SK-N-SH (cell line): ENCODE measurements at regions not wholly inside any gene's neighbourhood (a gene's known extent, or its start where the extent isn't known, plus 50 kb on each side); places are given as distances from the start of the nearest gene placed in this dataset.

ENCODE experiments used
- CTCF ChIA-PET: fragments of 300-600, 350-600 bp; formaldehyde crosslinking; extraction: SDS; loops from one replicate; lab custom pipeline; 2021; lab: Yijun Ruan, JAX
- POLR2A ChIA-PET: fragments of 350-600 bp; sonication (Branson Sonifier 250); formaldehyde crosslinking; extraction: SDS; loops from one replicate; lab custom pipeline; 2020; ENCODE audit warnings: antibody characterized with exemption, inconsistent platforms; lab: Yijun Ruan, JAX
- DNase-seq: peaks from one replicate; pipeline ENCODE4 v3.0.0; 2012
- H2AFZ ChIP-seq: fragments of 200-600 bp; sonication (generic); 2 replicates; pipeline ENCODE4 v1.8.1; 2016; ENCODE audit warnings: antibody characterized with exemption, mild to moderate bottlenecking, low read depth
- H3F3A ChIP-seq: fragments of 200-600 bp; sonication (generic); replicated peaks from 2 replicates; pipeline ENCODE3; 2016; ENCODE audit warnings: antibody characterized with exemption, mild to moderate bottlenecking; ENCODE audit not compliant: insufficient read depth
- H3K27ac ChIP-seq, 2 experiments: fragments of 200-500 bp in 1 of 2; fragments of 200-600 bp in 1 of 2; sonication (Bioruptor generic) in 1 of 2; sonication (generic), shearing (Covaris generic) in 1 of 2; 2 replicates each; pipeline versions ENCODE4 v1.5.1 to v1.6.1; 2014 to 2016; ENCODE audit warnings: low read depth in 2 of 2, inconsistent platforms in 1 of 2, low read length in 1 of 2, mild to moderate bottlenecking in 1 of 2, mixed read lengths in 1 of 2
- H3K27me3 ChIP-seq: fragments of 200-600 bp; sonication (generic), shearing (Covaris generic); 2 replicates; pipeline ENCODE4 v1.6.1; 2016; ENCODE audit warnings: mixed run types; ENCODE audit not compliant: insufficient read depth
- H3K36me3 ChIP-seq, 2 experiments: fragments of 200-500 bp in 1 of 2; fragments of 200-600 bp in 1 of 2; sonication (Bioruptor generic) in 1 of 2; sonication (generic) in 1 of 2; replicated peaks in 1 of 2; 2 replicates each; pipeline versions ENCODE3 to v1.5.1; 2014 to 2016; ENCODE audit warnings: low read length in 1 of 2, mild to moderate bottlenecking in 1 of 2; ENCODE audit not compliant: insufficient read depth in 2 of 2, control insufficient read depth in 1 of 2
- H3K4me1 ChIP-seq, 2 experiments: fragments of 200-500 bp in 1 of 2; fragments of 200-600 bp in 1 of 2; sonication (Bioruptor generic) in 1 of 2; sonication (generic), shearing (Covaris generic) in 1 of 2; 2 replicates each; pipeline versions ENCODE4 v1.5.1 to v1.6.1; 2014 to 2016; ENCODE audit warnings: low read depth in 1 of 2, low read length in 1 of 2, mixed run types in 1 of 2; ENCODE audit not compliant: insufficient read depth in 2 of 2, control insufficient read depth in 1 of 2
- H3K4me2 ChIP-seq: fragments of 200-600 bp; sonication (generic), shearing (Covaris generic); 2 replicates; pipeline ENCODE4 v1.6.1; 2017; ENCODE audit warnings: mixed run types
- H3K4me3 ChIP-seq, 2 experiments: fragments of 200-500 bp in 1 of 2; fragments of 200-600 bp in 1 of 2; sonication (Bioruptor generic) in 1 of 2; sonication (generic), shearing (Covaris generic) in 1 of 2; 2 replicates each; pipeline versions ENCODE4 v1.5.1 to v1.8.1; 2014 to 2016; ENCODE audit warnings: low read depth in 2 of 2, inconsistent platforms in 1 of 2, low read length in 1 of 2, mild to moderate bottlenecking in 1 of 2, mixed read lengths in 1 of 2, moderate library complexity in 1 of 2
- H3K79me2 ChIP-seq: fragments of 200-600 bp; sonication (generic); 2 replicates; pipeline ENCODE4 v1.8.1; 2017; ENCODE audit warnings: mild to moderate bottlenecking; ENCODE audit not compliant: insufficient read depth
- H3K9ac ChIP-seq: fragments of 200-600 bp; sonication (generic); 2 replicates; pipeline ENCODE4 v1.6.1; 2017; ENCODE audit warnings: mixed run types
- H3K9me2 ChIP-seq: fragments of 200-600 bp; sonication (generic); 2 replicates; pipeline ENCODE4 v1.6.1; 2017; ENCODE audit warnings: mixed run types
- H3K9me3 ChIP-seq: fragments of 200-600 bp; sonication (generic); 2 replicates; pipeline ENCODE4 v1.6.1; 2017; ENCODE audit warnings: mixed run types, mild to moderate bottlenecking, moderate library complexity
- H4K20me1 ChIP-seq: fragments of 200-600 bp; sonication (generic); 2 replicates; pipeline ENCODE4 v1.6.1; 2017; ENCODE audit warnings: mild to moderate bottlenecking, mixed run types; ENCODE audit not compliant: insufficient read depth
- CHD2 ChIP-seq: fragments of 150-350 bp; IDR thresholded peaks from 2 replicates; pipeline ENCODE4 v1.6.1; 2018; ENCODE audit warnings: low read length; ENCODE audit not compliant: partially characterized antibody
- ELF1 ChIP-seq: IDR thresholded peaks from 2 replicates; pipeline ENCODE4 v1.4.0; 2012
- EZH2phosphoT487 ChIP-seq: fragments of 200-600 bp; sonication (generic); IDR thresholded peaks from 2 replicates; pipeline ENCODE4 v1.6.1; 2017; ENCODE audit warnings: low read depth, mixed run types, mild to moderate bottlenecking, antibody characterized with exemption, moderate library complexity, borderline replicate concordance
- FOSL2 ChIP-seq: IDR thresholded peaks from 2 replicates; pipeline ENCODE4 v1.4.0; 2012; ENCODE audit warnings: low read depth, mild to moderate bottlenecking, moderate library complexity, borderline replicate concordance
- FOXJ3 ChIP-seq: sonication (generic); formaldehyde crosslinking; IDR thresholded peaks from 2 replicates; pipeline ENCODE4 v1.5.1; 2020; ENCODE audit warnings: mild to moderate bottlenecking, missing genetic modification reagents
- GABPA ChIP-seq: IDR thresholded peaks from 2 replicates; pipeline ENCODE4 v1.4.0; 2012; ENCODE audit warnings: low read depth, mild to moderate bottlenecking
- GATA2 ChIP-seq: sonication (generic); formaldehyde crosslinking; IDR thresholded peaks from 2 replicates; pipeline ENCODE4 v1.5.0; 2020; ENCODE audit warnings: mild to moderate bottlenecking, missing genetic modification reagents
- JUND ChIP-seq: IDR thresholded peaks from 2 replicates; pipeline ENCODE4 v1.4.0; 2012
- MXI1 ChIP-seq: IDR thresholded peaks from 2 replicates; pipeline ENCODE4 v1.6.1; 2012; ENCODE audit warnings: mild to moderate bottlenecking, low read depth, low read length, improper control_type of control experiment
- NRF1 ChIP-seq: IDR thresholded peaks from 2 replicates; pipeline ENCODE4 v1.6.1; 2012; ENCODE audit warnings: low read depth, mild to moderate bottlenecking, low read length
- POLR2AphosphoS5 ChIP-seq: IDR thresholded peaks from 2 replicates; pipeline ENCODE4 v1.6.1; 2012; ENCODE audit warnings: low read depth, low read length
- SIN3A ChIP-seq: IDR thresholded peaks from 2 replicates; pipeline ENCODE4 v1.6.1; 2012; ENCODE audit warnings: low read depth, mild to moderate bottlenecking, low read length, moderate library complexity, borderline replicate concordance
- TEAD4 ChIP-seq: IDR thresholded peaks from 2 replicates; pipeline ENCODE4 v1.4.0; 2012; ENCODE audit warnings: mild to moderate bottlenecking, borderline replicate concordance; ENCODE audit not compliant: insufficient read depth
- YY1 ChIP-seq: IDR thresholded peaks from 2 replicates; pipeline ENCODE4 v1.4.0; 2012; ENCODE audit warnings: low read depth, mild to moderate bottlenecking
- WGBS: methylation state at CpG from one replicate; pipeline ENCODE4 v1.1.6; 2017; ENCODE audit warnings: low lambda C conversion rate; 5-methylcytosine and 5-hydroxymethylcytosine counted together
- TF ChIP-seq, protein P1 (sequence below): IDR thresholded peaks from 2 replicates; pipeline ENCODE4 v1.4.0; 2012; ENCODE audit warnings: low read depth, borderline replicate concordance
- TF ChIP-seq, protein P2 (sequence below): IDR thresholded peaks from 2 replicates; pipeline ENCODE4 v1.4.0; 2012; ENCODE audit warnings: low read depth
- TF ChIP-seq, protein P3 (sequence below): fragments of 200-600 bp; sonication (generic); IDR thresholded peaks from 2 replicates; pipeline ENCODE4 v1.6.1; 2017; ENCODE audit warnings: antibody characterized with exemption, mild to moderate bottlenecking, moderate library complexity
- TF ChIP-seq, protein P4 (sequence below): fragments of 150-350 bp; IDR thresholded peaks from 2 replicates; pipeline ENCODE4 v1.6.1; 2017; ENCODE audit warnings: antibody characterized with exemption, low read length, low read depth, borderline replicate concordance

DNA sequence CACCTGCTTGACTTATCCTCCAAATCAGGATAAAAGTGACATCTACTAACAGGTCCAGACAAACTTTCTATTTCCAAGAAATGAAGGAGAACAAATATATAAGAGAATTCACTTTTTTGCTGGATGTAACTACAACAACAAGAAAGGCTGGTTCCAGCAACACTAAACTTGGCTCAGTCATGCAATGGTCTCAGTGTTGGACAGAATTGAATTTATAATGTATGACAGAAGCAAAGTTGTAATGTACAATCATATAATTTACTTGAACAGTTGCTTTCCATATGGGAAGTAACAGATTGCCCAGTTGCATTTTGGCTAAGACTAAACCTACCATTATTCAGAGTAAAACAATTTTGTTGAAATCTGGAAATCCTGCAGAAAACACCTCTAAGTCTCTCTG lies 183.3 kb upstream of the INTU start (continued):
- TF ChIP-seq, protein P1, sequence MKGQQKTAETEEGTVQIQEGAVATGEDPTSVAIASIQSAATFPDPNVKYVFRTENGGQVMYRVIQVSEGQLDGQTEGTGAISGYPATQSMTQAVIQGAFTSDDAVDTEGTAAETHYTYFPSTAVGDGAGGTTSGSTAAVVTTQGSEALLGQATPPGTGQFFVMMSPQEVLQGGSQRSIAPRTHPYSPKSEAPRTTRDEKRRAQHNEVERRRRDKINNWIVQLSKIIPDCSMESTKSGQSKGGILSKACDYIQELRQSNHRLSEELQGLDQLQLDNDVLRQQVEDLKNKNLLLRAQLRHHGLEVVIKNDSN, result no peak
- TF ChIP-seq GATA2 (CRISPR knock-in tag) (no peak), GABPA (no peak), TEAD4 (no peak), MXI1 (no peak)
- TF ChIP-seq, protein P2, sequence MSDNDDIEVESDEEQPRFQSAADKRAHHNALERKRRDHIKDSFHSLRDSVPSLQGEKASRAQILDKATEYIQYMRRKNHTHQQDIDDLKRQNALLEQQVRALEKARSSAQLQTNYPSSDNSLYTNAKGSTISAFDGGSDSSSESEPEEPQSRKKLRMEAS, result no peak

DNA sequence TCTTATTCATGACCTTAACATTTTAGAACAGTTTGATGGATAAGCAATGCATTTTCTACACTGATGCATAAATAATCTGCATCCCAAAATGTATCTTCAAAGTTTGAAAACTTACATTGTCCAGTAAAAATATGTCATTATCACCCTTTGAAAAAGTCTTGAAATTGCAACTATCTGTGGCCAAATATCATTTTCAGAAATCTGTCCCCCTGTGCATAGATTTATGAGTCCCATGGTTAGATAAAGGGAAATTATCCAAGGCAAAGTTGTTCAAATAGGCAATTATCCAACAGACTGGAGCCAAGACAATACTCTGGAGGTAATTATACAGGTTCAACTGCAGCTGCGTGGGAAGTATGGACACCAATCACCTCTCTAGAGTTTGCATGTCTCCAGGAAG lies 182.5 kb upstream of the INTU start:
- Histone ChIP-seq H4K20me1 (no peaks in the 10 kb centered on the region), H3K9ac (no peak overlapping the region), H2AFZ (no peak overlapping the region), H3K9me3 (no peaks in the 10 kb centered on the region), H3K4me1 (no peaks in the 10 kb centered on the region), H3K4me3 (no peak overlapping the region), H3K79me2 (no peaks in the 10 kb centered on the region), H3K27me3 (no peaks in the 10 kb centered on the region), H3K27ac (no peak overlapping the region), H3K9me2 (no peaks in the 10 kb centered on the region), H3K36me3 (no peaks in the 10 kb centered on the region), H3F3A (no peaks in the 10 kb centered on the region), H3K4me2 (no peak overlapping the region)
- no peak for DNase-seq
- TF ChIP-seq JUND (no peak), GATA2 (CRISPR knock-in tag) (no peak), NRF1 (no peak), TEAD4 (no peak), FOXJ3 (CRISPR knock-in tag) (no peak), EZH2phosphoT487 (no peak), ELF1 (no peak), CHD2 (no peak), YY1 (no peak), POLR2AphosphoS5 (no peak)
- TF ChIP-seq, protein P2, result no peak
- ChIA-PET CTCF (no interaction called here), POLR2A (no interaction called here)
- 8% methylated on average over 1 of the region's 1 CpG for WGBS

DNA sequence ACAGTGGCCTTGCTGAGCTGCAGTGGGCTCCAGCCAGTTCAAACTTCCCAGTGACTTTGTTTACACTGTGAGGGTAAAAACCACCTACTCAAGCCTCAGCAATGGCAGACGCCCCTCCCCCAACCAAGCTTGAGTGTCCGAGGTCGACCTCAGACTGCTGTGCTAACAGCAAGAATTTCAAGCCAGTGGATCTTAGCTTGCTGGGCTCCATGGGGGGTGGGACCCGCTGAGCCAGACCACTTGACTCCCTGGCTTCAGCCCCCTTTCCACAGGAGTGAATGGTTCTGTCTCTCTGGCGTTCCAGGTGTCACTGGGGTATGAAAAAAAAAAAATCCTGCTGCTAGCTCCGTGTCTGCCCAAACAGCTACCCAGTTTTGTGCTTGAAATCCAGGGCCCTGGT lies 168.9 kb upstream of the INTU start:
- Histone ChIP-seq H3K9me3 (no peaks in the 10 kb centered on the region), H3K9ac (no peak overlapping the region), H3K27me3 (no peaks in the 10 kb centered on the region), H3K36me3 (no peaks in the 10 kb centered on the region), H4K20me1 (no peaks in the 10 kb centered on the region), H3K9me2 (no peaks in the 10 kb centered on the region), H3F3A (no peaks in the 10 kb centered on the region), H3K4me2 (no peak overlapping the region), H2AFZ (no peak overlapping the region), H3K27ac (no peak overlapping the region), H3K4me1 (no peaks in the 10 kb centered on the region), H3K4me3 (no peak overlapping the region; a peak in 1 of 4 replicates), H3K79me2 (no peaks in the 10 kb centered on the region)
- ChIA-PET CTCF (no interaction called here), POLR2A (no interaction called here)
- DNase-seq, result no peak
- WGBS, result 11% methylated on average over 3 of the region's 6 CpGs
- TF ChIP-seq FOSL2 (no peak), SIN3A (no peak), NRF1 (no peak), FOXJ3 (CRISPR knock-in tag) (no peak), GATA2 (CRISPR knock-in tag) (no peak), YY1 (no peak), CHD2 (no peak)
- TF ChIP-seq, protein P1, result no peak
- TF ChIP-seq, protein P3, sequence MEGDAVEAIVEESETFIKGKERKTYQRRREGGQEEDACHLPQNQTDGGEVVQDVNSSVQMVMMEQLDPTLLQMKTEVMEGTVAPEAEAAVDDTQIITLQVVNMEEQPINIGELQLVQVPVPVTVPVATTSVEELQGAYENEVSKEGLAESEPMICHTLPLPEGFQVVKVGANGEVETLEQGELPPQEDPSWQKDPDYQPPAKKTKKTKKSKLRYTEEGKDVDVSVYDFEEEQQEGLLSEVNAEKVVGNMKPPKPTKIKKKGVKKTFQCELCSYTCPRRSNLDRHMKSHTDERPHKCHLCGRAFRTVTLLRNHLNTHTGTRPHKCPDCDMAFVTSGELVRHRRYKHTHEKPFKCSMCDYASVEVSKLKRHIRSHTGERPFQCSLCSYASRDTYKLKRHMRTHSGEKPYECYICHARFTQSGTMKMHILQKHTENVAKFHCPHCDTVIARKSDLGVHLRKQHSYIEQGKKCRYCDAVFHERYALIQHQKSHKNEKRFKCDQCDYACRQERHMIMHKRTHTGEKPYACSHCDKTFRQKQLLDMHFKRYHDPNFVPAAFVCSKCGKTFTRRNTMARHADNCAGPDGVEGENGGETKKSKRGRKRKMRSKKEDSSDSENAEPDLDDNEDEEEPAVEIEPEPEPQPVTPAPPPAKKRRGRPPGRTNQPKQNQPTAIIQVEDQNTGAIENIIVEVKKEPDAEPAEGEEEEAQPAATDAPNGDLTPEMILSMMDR, result no peak
- TF ChIP-seq, protein P4, sequence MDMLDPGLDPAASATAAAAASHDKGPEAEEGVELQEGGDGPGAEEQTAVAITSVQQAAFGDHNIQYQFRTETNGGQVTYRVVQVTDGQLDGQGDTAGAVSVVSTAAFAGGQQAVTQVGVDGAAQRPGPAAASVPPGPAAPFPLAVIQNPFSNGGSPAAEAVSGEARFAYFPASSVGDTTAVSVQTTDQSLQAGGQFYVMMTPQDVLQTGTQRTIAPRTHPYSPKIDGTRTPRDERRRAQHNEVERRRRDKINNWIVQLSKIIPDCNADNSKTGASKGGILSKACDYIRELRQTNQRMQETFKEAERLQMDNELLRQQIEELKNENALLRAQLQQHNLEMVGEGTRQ, result no peak
